MM.1S (cell line): ENCODE measurements at regions not wholly inside any gene's neighbourhood (a gene's known extent, or its start where the extent isn't known, plus 50 kb on each side); places are given as distances from the start of the nearest gene placed in this dataset.

Experiments used
- CTCF ChIP-seq: fragments of 300-600 bp; sonication (generic); IDR thresholded peaks from 2 replicates; pipeline ENCODE4 v1.5.1; 2016; ENCODE audit warnings: antibody characterized with exemption, low read length, mixed read lengths
- EZH2 ChIP-seq: fragments of 300-600 bp; sonication (generic); optimal IDR thresholded peaks from 2 replicates; pipeline ENCODE3; 2017; ENCODE audit warnings: low read depth, mild to moderate bottlenecking, antibody characterized with exemption, low read length, mixed read lengths
- EZH2phosphoT487 ChIP-seq: fragments of 300-600 bp; sonication (generic); IDR thresholded peaks from 2 replicates; pipeline ENCODE4 v1.6.1; 2018; ENCODE audit warnings: antibody characterized with exemption, low read length

DNA sequence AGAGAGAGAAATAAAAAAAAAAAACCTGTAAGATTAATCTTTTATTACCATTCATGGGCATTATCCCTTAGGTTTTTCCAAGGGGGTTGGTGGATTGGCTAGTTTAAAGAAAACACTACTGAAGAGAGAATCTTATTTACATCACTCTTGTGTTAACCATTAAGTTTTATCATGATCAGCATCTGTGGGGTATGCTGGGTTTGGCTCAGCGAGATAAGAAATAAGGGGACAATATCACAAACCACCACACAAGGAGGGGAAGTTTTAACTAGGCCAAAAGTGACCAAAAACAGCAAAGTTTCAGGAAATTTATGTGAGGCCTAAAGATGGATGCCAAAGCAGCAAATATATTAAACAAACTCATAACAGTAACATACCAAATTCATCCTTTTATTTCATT is 548.6 kb downstream of the SLC16A7 start:
- TF ChIP-seq EZH2 = no peak
- no peak for TF ChIP-seq EZH2phosphoT487
- TF ChIP-seq CTCF = no peak
